HT1080 (cell line): ENCODE measurements at regions not wholly inside any gene's neighbourhood (a gene's known extent, or its start where the extent isn't known, plus 50 kb on each side); places are given as distances from the start of the nearest gene placed in this dataset.

ENCODE experiments used
- DNase-seq: peaks from one replicate; pipeline ENCODE4 v3.0.0-alpha.2; 2015; ENCODE audit warnings: low read depth

DNA sequence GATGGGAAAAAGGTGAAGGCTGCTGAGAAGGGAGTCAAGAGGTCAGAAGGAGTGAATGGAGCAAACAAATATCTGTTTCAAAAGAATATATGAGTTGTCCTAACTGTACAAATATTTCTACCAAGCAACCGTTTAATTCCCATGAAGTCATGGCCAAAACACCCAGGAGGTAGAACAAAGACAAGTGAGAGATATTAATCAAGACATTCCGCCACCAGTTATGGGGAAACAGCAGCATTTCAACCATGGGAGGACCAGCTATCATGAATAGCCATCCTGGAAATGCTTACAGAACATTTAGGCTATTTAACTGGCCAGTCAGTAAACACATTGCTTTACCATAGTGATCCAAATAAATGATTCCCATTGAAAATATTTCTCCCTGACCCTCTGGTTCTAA lies 396.3 kb downstream of the IRS1 start:
- no peak for DNase-seq

DNA sequence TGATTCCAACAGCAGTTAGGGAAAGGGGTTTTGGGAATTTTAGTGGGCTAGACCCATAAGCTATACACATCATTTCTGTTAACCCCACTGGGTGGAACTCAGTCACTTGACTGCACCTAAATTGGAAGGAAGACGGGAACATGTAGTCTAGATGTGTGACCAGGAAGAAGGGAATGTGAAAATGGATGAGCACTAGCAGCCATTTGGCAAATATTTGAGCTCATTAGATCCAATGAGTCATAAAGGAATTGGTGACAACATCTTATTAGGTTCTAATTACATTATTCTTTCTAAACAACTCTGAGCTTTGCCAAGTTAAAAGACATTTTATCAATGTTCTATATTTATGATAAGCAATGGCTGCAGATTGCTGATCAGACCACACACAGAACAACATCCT lies 400.6 kb downstream of the IRS1 start:
- no peak for DNase-seq

DNA sequence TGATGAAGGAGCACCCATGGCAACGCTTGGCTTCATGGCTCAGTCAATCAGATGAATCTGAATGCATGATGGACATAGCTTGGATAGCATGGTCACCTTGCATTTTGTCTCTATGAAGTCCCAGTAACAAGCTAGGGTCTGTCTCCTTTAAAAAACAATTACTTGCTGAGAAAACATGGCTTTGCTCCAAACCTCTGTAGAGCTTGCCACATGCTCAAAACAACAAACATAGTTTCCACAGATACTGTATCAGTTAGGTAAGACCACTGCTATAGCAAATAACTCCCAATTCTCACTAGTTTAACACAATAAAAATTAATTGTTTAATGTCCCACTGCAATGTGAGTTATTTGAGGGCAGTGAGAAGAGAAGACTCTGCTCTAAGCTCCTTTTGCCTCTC lies 401.0 kb downstream of the IRS1 start:
- DNase-seq: no peak

DNA sequence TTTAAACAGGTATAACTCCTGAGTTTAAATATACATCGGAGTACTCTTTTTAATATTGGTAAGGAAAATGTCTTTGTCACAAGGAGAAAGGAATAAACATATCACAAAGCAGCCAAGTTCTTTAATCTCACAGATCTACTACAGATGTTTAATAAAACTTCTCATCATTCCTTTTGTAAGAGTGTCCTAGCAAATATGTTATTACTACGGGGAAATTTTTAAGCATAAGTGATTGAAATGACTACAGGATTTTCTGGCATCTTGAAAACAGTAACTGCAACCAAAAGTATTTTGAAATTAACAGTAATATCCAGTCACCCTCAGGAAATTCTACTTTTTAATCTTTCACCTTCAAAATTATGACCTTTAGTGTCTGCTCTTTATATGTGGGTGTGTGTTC lies 403.1 kb downstream of the IRS1 start:
- no peak for DNase-seq

DNA sequence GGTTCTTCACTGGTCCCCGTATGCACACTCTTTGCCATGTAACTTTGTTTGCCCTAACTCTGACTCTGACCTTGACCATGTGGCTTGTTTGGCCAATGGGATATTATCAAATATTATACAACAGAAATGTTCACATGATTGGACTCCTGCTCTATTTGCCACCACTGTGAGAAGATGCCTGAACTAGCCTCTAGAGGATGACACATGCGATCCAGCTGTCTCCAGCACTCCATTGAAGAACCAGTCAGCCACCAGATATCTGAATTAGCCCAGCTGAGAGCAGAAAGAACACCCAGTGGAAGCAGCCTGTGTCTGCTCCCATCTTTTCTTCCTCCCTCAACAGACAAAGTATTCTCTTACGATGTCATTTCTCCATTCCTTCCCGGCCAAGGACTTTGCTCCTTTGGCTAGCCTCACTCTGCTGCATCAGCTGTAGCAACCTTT lies 412.1 kb downstream of the IRS1 start:
- no peak for DNase-seq

DNA sequence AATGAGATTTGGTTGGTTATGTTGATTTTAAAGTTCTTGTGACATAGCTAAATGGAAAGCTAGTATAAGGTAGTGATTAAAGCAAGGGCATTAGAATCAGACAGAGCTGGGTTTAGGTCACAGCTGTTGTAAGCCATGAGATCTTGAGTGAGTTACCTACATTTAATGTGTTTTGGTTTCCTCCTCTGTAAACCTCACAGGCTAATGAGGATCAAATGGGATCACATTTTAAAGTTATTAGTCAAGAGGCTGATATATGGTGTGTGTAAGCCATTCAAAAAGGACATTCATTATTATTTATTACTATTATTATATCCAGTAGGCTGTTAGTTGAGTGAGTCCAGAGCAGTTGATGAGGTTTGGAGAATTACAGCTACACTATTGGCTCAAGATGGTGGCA lies 416.2 kb downstream of the IRS1 start:
- no peak for DNase-seq

DNA sequence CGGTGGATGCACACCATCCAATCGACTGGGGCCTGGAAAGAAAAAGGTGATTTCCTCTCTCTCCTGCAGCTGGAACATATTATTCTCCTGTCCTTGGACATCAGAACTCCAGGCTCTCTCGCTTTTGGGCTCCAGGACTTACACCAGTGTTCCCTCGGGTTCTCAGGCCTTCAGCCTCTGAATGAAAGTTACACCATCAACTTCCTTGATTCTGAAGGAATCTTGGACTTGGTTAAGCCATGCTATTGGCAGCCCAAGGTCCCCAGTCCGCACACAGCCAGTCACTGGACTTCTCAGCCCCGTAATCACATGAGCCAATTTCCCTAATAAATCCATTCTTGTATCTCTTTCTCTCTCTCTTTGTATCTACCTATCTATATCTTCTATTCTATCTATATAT lies 418.9 kb downstream of the IRS1 start:
- no peak for DNase-seq

DNA sequence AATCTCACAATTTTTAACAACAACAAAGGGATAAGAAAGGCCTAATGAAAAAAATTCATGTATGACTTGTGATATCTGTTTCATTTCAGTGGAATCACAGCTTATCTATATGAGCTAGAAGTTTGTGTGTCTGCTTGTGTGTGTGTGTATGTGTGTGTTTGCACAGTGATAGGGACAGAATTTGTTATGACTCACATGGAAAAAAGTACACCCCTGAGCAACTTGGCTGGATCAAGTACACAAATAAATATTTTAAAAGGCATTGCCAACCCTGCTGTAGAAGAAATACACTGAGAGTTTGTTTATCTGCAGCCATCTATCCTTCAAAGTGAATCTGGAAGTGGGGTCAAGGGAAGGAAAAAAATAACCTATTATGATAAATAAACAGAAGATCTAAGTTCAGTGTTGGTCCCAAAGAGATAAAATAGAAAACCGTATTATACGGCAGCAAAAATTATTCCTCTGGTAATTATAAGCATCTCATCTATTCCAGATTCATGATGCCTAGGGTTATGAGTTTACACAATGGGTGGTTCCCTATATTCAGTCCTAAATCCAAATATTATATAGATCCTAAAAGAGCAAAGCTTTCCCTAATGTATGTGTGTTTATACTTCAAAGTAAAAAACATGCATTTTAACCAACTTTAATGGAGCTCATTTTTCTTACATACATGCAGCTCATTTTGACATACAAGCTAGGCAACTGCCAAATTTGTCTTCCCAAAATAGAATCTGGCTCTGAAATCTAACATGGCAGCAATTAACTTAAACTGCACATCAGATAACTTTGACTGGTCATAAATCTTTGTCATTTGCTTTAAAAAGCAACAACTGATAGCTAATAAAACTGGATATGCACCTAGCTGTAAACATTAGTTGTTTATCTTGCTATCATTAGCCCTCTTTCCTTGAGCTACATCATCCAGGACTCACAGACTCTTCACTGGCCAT lies 420.6 kb downstream of the IRS1 start:
- DNase-seq: no peak

DNA sequence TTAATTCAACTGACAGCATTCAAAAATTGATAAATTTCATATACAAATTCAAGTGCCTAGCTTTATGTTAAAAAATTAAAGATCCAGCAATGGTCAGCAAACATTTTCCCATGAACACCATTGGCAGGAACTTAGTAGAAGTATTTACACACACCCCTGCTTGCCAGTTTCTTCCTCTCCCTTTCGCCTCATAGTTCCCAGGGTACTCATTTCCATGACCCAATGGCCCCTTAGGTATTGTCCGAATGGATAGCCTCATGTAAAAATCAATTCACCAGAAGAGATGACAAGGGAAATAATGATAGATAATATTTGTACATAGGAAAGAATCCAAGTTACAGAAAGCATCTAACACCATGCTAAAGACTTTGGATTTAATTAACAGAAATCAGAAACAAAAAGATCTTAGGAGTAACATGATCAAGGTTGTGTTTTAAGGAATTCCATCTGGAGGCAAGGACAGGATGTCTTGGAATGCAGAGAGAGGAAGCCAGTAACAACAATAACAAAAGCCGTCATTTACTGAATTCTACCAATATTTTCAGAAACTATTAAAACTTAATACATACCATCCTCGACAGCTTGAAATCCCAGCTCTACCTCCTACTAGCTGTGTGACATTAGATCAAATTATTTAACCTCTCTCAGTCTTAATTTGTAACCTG lies 423.0 kb downstream of the IRS1 start:
- no peak for DNase-seq

DNA sequence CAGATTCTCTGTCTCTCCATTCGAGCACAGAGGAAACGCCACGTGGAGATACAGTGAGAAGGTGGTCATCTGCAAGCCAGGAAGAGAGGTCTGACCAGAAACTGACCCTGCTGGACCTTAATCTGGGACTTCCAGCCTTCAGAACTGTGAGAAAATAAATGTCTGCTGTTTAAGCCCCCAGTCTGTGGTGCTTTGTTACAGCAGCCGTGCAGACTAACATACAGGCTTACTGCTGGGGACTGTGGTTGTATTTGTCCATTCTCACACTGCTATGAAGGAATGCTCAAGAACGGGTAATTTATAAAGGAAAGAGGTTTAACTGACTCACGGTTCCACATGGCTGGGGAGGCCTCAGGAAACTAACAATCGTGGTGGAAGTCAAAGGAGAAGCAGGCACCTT lies 432.7 kb downstream of the IRS1 start:
- no peak for DNase-seq

DNA sequence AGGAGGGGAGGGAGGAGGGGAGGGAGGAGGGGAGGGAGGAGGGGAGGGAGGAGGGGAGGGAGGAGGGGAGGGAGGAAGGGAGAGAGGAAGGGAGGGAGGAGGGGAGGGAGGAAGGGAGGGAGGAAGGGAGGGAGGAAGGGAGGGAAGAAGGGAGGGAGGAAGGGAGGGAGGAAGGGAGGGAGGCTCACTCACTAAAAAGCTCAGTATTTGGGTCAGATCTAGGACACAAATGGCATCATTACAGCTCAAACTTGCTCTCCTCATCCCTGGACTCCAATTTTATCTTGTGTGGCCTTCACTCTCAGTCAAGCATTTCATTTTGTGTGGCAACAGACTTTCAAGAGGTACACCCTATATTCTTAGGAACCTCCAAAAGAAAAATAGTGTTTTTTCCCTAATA lies 435.4 kb downstream of the IRS1 start:
- no peak for DNase-seq

DNA sequence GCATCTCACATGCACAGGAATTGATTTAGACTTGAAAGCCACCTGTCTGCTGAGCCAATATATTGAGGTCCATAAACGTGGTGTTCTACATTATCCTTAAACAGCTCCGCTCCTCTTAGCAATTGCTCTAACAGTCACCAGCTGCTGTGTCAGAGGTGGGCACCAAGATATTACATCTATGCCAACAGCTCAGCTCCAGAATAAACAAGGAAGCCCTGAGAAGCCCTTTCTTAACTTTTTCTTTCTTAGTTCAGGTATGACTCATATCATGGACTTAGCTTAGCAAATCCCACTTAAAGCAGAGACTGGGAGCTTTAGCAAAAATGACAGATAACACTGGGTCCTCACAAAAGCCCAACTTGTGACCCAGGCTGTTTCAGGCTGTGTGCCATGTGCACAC lies 436.6 kb downstream of the IRS1 start:
- DNase-seq: peak; percentile 86

DNA sequence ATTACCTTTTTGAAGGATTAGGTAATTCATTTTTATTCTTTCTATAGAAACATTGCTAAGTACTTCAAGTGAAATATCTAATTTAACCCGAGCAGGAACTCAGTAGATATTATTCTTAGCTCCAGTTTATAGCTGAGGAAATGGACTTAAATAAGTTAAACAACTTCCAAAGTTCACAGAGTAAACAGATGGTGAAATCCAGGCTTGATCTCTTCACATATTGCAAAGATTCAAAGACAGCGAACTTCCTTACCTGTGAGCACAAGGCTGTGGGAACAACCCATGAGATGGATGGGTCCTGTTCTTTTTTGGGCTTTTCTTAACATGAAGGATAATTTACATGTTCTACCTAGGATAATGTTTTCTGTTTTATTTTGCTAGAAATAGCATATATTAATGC lies 439.0 kb downstream of the IRS1 start:
- DNase-seq: no peak

DNA sequence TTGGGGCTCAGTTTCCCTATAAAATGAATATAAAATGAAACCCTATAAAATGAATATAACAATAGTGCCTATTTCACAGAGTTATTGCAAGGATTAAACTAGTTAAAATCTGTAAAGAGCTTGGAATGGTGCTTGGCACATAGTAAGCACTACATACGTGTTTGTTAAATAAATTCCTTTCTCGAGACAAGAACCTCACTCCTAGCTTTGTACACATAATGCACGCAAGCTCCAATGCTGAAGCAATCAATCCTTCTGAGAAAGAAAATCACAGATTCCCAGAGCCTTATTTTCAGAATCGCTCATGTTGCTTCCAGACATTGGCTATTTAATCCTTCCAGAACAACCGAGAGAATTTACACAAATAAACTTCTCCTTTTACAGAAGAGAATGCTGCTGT lies 440.9 kb downstream of the IRS1 start:
- DNase-seq: no peak

DNA sequence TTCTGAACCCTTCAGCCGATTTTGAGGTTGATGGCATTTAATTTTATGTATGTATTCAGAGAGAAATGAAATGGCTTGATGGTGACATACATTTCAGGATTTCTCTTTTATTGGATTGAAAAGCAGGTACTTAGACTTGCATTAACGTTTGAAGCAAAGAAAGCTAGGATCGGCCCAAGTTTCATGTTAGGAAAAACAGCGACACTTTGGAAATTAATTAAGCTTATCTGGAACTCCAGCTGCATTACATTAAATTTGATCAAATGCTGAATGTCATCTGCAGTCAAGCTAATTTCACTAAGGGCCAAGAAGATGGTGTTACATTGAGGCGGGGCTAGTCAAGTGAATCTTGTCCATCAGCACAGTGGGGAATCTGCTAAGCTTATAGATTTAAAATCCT lies 441.8 kb downstream of the IRS1 start:
- no peak for DNase-seq

DNA sequence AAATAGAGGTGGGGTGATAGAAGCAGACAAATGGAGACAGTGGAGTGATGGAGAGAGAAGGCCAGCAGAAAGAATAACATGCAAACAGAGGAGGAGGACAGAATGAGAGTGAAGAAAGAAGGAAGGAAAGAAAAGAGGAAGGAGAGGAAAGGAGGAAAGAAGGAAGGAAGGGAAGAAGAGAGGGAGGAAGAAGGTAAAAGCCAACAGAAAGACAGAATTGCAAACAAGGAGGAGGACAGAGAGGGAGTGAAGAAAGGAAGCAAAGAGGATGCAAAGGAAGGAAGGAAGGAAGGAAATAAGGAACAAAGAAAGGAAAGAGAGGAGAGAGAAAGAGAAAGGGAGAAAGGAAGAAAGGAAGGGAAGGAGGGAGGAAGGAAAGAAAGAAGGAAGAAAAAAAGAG lies 444.0 kb downstream of the IRS1 start:
- DNase-seq: no peak

DNA sequence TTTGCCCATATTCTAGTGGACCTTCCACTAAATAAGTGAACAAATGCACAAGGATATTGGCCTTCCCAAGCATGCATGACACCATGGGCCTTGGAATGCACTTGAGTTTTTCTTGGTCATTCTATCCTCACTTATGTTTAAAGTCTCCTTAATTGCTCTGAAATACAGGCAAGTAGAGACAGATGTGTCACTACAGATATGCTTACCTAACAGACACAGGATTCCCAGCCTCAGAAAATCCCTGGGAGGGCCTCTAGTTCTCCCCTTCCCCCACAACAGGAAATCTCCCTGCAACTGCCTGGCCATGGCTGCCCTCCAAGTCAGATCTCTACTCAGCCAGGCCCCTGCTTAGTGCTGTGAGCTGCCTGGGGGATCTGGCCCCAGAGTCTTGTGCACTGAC lies 445.2 kb downstream of the IRS1 start:
- DNase-seq: peak; percentile 64

DNA sequence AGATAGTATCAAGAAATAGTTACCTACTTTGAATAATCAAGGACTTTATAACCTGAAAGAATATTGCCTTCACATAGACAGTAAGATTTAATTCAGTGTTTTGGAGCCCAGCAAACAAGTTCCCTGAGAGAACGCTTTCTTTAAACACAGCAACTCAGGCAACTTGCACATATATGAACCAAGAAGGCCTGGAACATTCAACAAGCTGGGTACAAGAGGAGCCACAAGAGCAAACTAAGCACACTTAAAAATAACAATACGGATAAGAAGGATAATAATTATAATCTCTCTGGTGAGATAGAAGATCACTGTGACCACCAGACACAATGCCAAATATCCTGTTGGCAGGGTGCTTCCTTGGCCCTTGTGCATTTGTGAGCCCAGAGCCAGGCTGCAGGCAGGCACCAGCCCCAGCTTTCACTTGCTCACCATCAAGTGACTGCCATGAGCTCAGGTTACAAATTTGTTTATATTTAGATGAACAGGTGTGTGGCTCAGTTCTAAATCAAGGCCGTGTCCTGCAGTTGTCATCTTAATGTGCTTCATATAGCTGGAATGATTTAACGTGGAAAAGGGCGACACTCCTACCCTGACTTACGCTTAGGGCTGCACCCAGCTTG lies 446.6 kb downstream of the IRS1 start:
- no peak for DNase-seq

DNA sequence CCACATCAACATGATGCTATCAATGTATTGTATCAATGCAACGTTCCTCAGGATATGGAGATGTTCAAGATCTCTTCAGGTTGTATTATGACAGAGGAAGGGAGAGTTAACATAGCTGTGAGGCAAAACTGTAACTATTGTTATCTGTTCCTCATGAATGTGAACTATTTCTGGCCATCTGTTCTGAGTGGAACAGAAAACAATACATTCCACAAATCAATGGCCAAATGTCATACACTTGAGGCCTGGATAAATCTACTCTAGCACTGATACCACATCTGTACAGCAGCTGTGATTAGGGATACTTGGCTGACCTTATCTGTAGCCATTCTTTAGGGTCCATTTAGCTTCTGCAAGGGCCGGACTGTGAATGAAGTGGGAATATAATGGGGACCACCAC lies 447.9 kb downstream of the IRS1 start:
- DNase-seq: no peak

DNA sequence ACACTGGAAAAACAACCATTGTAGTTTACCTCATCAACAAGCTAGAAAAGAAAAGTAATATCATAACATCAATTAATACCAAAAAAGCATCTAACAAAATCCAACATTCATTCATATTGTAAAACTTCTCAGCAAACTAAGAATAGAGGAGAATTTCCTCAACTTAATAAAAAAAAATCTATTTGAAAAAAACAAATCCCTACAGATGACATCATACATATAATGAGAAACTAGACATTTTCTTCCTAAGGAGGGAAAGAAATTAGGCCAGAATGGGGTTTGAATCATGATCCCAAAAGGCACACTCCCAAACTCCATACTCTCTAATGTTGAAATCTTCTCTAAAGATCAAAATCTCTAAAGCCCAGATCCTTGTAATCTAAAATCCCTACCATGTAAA lies 460.0 kb downstream of the IRS1 start:
- DNase-seq: no peak

DNA sequence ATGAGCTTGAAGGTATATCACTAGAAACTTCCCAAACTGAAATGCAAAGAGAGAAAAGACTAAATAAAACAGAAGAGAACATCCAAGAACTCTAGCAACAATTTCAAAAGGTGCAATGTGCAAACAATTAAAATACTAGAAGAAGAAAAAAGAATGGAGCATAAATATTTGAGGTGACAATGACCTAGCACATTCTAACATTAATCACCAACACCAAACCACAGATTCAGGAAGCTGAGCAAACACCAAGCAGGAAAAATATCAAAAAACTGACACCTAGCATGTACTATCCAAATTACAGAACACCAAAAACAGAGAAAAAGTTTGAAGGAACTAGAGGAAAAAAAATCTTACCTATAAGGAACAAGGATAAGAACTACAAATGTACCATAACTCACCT lies 460.8 kb downstream of the IRS1 start:
- peak; percentile 19 for DNase-seq

DNA sequence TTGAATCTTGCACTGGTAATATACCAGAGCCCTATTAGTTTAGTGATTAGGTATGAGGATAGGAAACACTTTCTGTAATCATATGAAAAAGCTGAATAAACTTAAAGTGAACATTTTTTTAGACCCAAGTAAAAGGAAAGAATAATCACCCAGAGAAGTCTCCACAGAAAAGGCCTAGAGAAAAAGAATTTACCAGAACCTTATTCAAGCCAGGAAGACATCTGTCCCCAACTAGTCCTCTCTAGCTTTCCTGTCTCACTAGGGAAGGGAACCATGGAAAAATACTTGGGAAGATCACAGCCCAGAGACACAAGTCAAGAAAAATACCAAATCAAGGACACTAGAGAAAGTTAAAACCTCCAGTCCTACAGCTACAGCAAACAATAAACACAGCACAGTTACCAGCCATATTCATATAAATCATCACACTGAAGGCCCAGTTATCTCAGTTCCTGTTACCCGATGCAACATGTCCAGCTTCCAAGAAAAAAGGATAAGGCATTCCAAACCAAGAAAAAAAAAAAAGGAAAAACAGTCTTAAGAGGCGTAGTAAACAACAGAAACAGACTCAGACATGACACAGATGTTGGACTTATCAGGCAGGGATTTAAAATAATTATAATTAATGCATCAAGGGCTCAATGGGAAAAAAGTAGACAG lies 461.5 kb downstream of the IRS1 start:
- DNase-seq: no peak
